OCI-LY7 (cell line): ENCODE measurements at regions not wholly inside any gene's neighbourhood (a gene's known extent, or its start where the extent isn't known, plus 50 kb on each side); places are given as distances from the start of the nearest gene placed in this dataset.

Source experiments
- BruUV-seq: library from RNA; stranded (reverse); fragments of 400-500 nt; replicated peaks from 2 replicates; lab custom pipeline; 2021; lab: Mats Ljungman, UMichigan
- CTCF ChIA-PET: fragments of 300-600 bp; sonication (Branson Sonifier 250); formaldehyde crosslinking; loops from one replicate; lab custom pipeline; 2022; ENCODE audit warnings: antibody characterized with exemption; ENCODE audit not compliant: unreplicated experiment; lab: Charles Lee
- POLR2A ChIA-PET: fragments of 300-600 bp; sonication (Branson Sonifier 250); formaldehyde crosslinking; loops from one replicate; lab custom pipeline; 2022; ENCODE audit warnings: antibody characterized with exemption; lab: Charles Lee
- DNase-seq: peaks from one replicate; pipeline ENCODE4 v3.0.0-alpha.2; 2015; ENCODE audit warnings: low spot score
- H2AFZ ChIP-seq: fragments of 200-600 bp; sonication (generic), shearing (Covaris generic); 2 replicates; pipeline ENCODE4 v1.6.1; 2014; ENCODE audit warnings: mild to moderate bottlenecking, antibody characterized with exemption, low read length, moderate library complexity
- H3K27ac ChIP-seq: fragments of 200-600 bp; sonication (generic); 2 replicates; pipeline ENCODE4 v1.5.1; 2014; ENCODE audit warnings: mixed run types, low read depth, mild to moderate bottlenecking, moderate library complexity, low read length, inconsistent platforms; ENCODE audit not compliant: poor library complexity, severe bottlenecking
- H3K36me3 ChIP-seq: fragments of 200-600 bp; sonication (generic); 2 replicates; pipeline ENCODE4 v1.6.1; 2014; ENCODE audit warnings: mild to moderate bottlenecking, antibody characterized with exemption, low read length, moderate library complexity, mixed read lengths; ENCODE audit not compliant: insufficient read depth
- H3K4me1 ChIP-seq: fragments of 200-600 bp; sonication (generic); 2 replicates; pipeline ENCODE4 v1.5.1; 2014; ENCODE audit warnings: mild to moderate bottlenecking, low read length; ENCODE audit not compliant: insufficient read depth, poor library complexity, severe bottlenecking
- H3K4me2 ChIP-seq: fragments of 200-600 bp; sonication (generic); 2 replicates; pipeline ENCODE4 v1.6.1; 2014; ENCODE audit warnings: mild to moderate bottlenecking, low read length
- H3K4me3 ChIP-seq: fragments of 200-600 bp; sonication (generic); 2 replicates; pipeline ENCODE4 v1.5.1; 2014; ENCODE audit warnings: mild to moderate bottlenecking, low read depth, low read length; ENCODE audit not compliant: poor library complexity, severe bottlenecking
- H3K79me2 ChIP-seq: fragments of 200-600 bp; sonication (generic); 2 replicates; pipeline ENCODE4 v1.6.1; 2016; ENCODE audit warnings: low read depth, mild to moderate bottlenecking, low read length, moderate library complexity, mixed read lengths; ENCODE audit not compliant: insufficient read depth
- H3K9me2 ChIP-seq: fragments of 200-600 bp; sonication (generic); 2 replicates; pipeline ENCODE4 v1.6.1; 2016; ENCODE audit warnings: mild to moderate bottlenecking, low read length, mixed read lengths; ENCODE audit not compliant: insufficient read depth
- H3K9me3 ChIP-seq: fragments of 200-600 bp; sonication (generic); 2 replicates; pipeline ENCODE4 v1.6.1; 2014; ENCODE audit warnings: mild to moderate bottlenecking, mixed run types, low read length, mixed read lengths
- H4K20me1 ChIP-seq: fragments of 200-600 bp; sonication (generic); 2 replicates; pipeline ENCODE4 v1.6.1; 2014; ENCODE audit warnings: mild to moderate bottlenecking, antibody characterized with exemption, low read length, moderate library complexity, mixed read lengths; ENCODE audit not compliant: insufficient read depth
- CTCF ChIP-seq: fragments of 200-600 bp; sonication (generic); conservative IDR thresholded peaks from 2 replicates; pipeline ENCODE4 v1.5.1; 2014; ENCODE audit warnings: mild to moderate bottlenecking, antibody characterized with exemption, low read length, moderate library complexity, mixed read lengths
- EZH2phosphoT487 ChIP-seq: fragments of 200-600 bp; sonication (generic); IDR thresholded peaks from 2 replicates; pipeline ENCODE4 v1.6.1; 2018; ENCODE audit warnings: low read depth, borderline replicate concordance, mild to moderate bottlenecking, mixed run types, antibody characterized with exemption, low read length, moderate library complexity, mixed read lengths
- intact Hi-C: fragments of 100-400 bp; cut with micrococcal nuclease; formaldehyde crosslinking; loops from one replicate; pipeline ENCODE4 v1.10.0; 2022; ENCODE audit not compliant: unreplicated experiment

DNA sequence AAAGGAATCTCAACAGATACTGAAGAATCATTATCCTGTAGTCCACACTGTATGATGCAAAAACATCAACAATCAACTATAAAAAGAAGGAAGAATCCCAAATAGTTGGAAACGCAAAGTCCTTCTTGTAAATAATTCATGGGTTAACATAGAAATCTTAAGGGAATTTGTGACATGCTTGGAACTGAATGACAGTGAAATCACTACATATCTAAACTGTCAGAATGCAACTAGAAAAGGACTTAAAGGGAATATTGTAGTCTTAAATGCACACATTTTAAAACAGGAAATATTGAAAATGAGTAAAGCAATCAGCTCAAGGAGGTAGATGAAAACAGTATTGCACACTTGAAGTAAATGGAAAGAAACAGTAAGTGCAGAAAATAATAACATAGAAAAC lies 147.6 kb upstream of the MPPED2 start:
- intact Hi-C loops, result no loop called here
- Histone ChIP-seq H3K9me2 (no peaks in the 10 kb centered on the region), H3K4me1 (no peaks in the 10 kb centered on the region), H3K27ac (no peak overlapping the region), H3K9me3 (no peaks in the 10 kb centered on the region), H3K79me2 (no peaks in the 10 kb centered on the region), H2AFZ (no peak overlapping the region), H3K36me3 (no peaks in the 10 kb centered on the region), H3K4me3 (no peak overlapping the region), H3K4me2 (no peak overlapping the region), H4K20me1 (no peaks in the 10 kb centered on the region)
- ChIA-PET CTCF (no interaction called here), POLR2A (no interaction called here)
- no peak for DNase-seq
- BruUV-seq, result no TSS peak
- no peak for TF ChIP-seq CTCF
- TF ChIP-seq EZH2phosphoT487, result no peak

- ChIA-PET CTCF (no interaction called here), POLR2A (no interaction called here)
- DNase-seq, result no peak
- TF ChIP-seq CTCF (no peak), EZH2phosphoT487 (no peak)
- no peaks in the 10 kb centered on the region for H3K79me2 ChIP-seq
- H4K20me1 ChIP-seq, result no peaks in the 10 kb centered on the region
- H3K9me3 ChIP-seq, result no peaks in the 10 kb centered on the region
- H3K27ac ChIP-seq, result no peak overlapping the region
- no TSS peak for BruUV-seq
- no peaks in the 10 kb centered on the region for H3K36me3 ChIP-seq
- intact Hi-C loops, result no loop called here
- no peaks in the 10 kb centered on the region for H3K9me2 ChIP-seq
- no peak overlapping the region for H2AFZ ChIP-seq
- H3K4me2 ChIP-seq, result no peak overlapping the region
- H3K4me1 ChIP-seq, result no peaks in the 10 kb centered on the region
- no peak overlapping the region for H3K4me3 ChIP-seq
Measured at GRCh38 chr11:30730011-30730410, 143.9 kb upstream of the MPPED2 start.

GRCh38 chr11:30729187-30729713 lies 143.1 kb upstream of the MPPED2 start:
- Histone ChIP-seq H3K4me2 (no peak overlapping the region), H3K9me2 (no peaks in the 10 kb centered on the region), H4K20me1 (no peaks in the 10 kb centered on the region), H3K27ac (no peak overlapping the region), H3K36me3 (no peaks in the 10 kb centered on the region), H3K4me1 (no peaks in the 10 kb centered on the region), H3K4me3 (no peak overlapping the region), H2AFZ (no peak overlapping the region), H3K9me3 (no peaks in the 10 kb centered on the region), H3K79me2 (no peaks in the 10 kb centered on the region)
- no TSS peak for BruUV-seq
- intact Hi-C loops, result no loop called here
- DNase-seq, result no peak
- ChIA-PET POLR2A (no interaction called here), CTCF (no interaction called here)
- no peak for TF ChIP-seq EZH2phosphoT487
- TF ChIP-seq CTCF, result no peak
